SU-DHL-6 (cell line): ENCODE measurements at regions not wholly inside any gene's neighbourhood (a gene's known extent, or its start where the extent isn't known, plus 50 kb on each side); places are given as distances from the start of the nearest gene placed in this dataset.

Experiments
- CTCF ChIP-seq: fragments of 200-600 bp; sonication (generic); IDR thresholded peaks from one replicate; pipeline ENCODE4 v1.5.1; 2017; ENCODE audit warnings: antibody characterized with exemption, mild to moderate bottlenecking, low read length, moderate library complexity; ENCODE audit not compliant: insufficient read depth, poor library complexity, severe bottlenecking
- EZH2phosphoT487 ChIP-seq: fragments of 200-600 bp; sonication (generic), shearing (Covaris generic); conservative IDR thresholded peaks from 2 replicates; pipeline ENCODE4 v1.6.1; 2018; ENCODE audit warnings: mild to moderate bottlenecking, antibody characterized with exemption, low read length, moderate library complexity, mixed read lengths

GRCh38 chr12:84470361-84470760, 442.2 kb downstream of the SLC6A15 start:
- no peak for TF ChIP-seq CTCF
- TF ChIP-seq EZH2phosphoT487 = no peak
